ENCODE measurements at regions not wholly inside any gene's neighbourhood (a gene's known extent, or its start where the extent isn't known, plus 50 kb on each side); places are given as distances from the start of the nearest gene placed in this dataset.

DNA sequence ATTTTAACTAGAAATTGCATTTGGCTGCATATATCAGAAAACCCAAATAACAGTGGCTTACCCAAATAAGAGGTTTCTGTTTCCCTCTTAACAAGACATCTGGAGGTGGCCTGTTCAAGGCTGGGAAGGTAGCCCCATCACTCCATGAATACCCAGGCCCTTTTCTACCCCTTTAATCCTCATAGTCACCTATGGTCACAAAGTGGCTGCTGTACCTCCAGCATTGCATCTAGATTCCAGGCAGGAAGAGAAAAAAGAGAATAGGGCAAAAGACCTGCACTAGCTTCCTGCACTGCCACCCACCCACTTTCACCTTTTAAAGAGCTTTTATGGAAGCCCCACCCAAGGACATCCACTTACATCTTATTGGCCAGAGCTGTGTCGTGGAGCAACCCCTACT, 124.0 kb upstream of the NCOR2 start:
- ChIA-PET CTCF (no interaction called here), POLR2A (no interaction called here)

DNA sequence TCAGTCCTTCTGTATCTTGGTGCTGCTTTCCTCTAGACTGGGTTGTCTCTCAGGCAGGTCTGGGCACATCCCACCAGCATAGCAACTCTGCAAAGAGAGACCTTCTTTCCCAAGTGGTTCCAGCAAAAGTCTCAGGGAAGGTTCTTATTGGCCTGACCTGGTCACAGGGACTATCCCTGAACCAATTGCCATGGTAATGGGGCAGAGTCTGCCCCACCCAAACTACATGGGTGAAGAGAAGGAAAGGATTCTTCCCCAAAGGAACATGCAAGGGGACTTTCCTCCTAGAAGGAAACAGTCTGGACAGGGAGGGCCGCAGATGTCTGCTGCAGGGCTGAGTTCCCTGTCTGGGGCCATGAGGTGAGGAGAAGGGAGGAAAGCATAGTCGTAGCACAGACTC, 122.2 kb upstream of the NCOR2 start:
- ChIA-PET CTCF (no interaction called here), POLR2A (no interaction called here)

DNA sequence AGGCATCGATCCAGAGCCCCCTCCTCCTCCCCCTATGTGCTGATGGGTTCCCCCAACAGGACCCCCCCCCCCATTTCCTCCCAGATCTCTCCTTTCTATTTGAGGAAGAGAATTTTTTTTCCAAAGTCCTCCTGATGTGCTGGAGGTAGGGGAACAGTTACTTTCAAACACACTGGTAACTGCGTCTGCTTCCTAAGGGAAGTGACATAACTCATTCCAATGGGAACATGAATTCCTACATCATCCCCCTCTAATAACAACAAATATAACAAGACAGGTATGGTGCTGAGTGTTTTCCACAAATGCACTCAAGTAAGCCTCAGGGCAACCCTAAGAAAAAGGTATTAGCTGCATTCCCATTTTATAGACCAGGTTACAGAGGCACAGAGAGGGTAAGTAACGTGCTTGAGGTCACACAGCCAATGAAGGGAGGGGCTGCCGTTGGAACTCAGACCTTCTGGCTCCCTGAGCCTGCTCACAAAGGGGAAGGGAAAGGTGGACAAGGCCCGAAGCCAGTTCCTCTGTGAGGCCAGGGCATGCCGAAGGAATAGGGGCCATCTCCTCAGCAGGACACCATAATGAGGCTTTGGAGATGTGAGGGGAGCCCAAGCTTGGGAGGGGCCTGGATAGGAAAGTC, 121.1 kb upstream of the NCOR2 start:
- ChIA-PET CTCF (interaction anchor here (1.1 kb wide), 1 partner anchor 8 kb away, joined by 4 read pairs; no protein-coding TSS in a partner anchor), POLR2A (no interaction called here)

DNA sequence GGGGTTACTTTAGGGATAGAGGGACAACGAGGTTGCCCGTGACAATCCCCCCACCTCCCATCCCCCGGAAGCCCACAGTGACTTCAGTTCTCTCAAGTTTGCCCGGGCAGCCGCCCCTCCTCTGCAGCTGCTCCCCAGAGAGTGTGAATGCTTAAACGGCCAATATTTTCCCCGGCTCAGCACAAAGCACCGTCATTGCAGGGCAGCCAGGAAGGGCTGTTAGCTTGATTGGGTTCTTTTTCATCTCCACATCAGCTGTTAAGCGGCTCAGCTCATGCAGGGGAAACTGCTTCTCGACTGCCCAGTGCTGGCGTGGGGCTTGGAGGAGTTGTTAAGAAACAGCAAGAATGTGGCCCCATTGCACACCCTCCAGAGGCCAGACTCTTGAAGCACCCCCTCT, 120.5 kb upstream of the NCOR2 start:
- CTCF ChIA-PET, result interaction anchor here (0.6 to 1.1 kb wide), 3 partner anchors 8 to 216 kb away, joined by 3 to 4 read pairs (median 3); no protein-coding TSS in a partner anchor
- POLR2A ChIA-PET, result no interaction called here

DNA sequence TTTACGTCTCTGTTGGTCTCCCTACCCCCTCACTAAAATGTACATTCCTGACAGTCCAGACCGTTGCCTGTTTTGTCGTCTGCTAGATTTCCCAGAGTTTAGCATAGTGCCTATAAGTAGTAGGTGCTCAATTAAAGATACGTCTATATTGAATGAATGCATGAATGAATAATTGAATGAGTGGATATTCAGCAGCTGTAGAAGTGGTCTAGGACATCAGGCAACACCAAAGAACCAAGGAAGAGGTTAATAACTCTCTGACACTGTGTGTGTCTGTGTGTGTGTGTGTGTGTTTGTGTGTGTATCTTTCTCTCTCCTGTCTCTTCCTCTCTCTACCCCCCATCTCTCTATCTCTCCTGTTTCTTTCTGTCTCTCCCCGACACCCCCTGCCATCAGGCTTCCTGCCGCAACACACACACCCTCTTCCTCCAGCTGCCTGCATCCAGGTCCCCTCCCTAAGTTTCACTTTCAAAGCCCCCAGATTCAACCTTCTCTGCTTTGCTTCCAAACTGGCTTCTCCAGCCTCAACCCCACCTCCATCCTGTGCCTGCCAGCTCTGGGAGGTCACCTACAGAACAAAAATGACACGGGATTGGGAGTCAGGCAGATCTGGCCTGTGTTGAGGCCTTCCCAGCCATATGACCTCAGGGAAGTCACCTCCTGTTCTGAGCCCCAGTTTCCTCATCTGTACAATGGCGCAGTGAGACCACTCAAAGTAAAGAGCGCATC, 119.9 kb upstream of the NCOR2 start:
- ChIA-PET POLR2A (no interaction called here), CTCF (interaction anchor here (0.6 to 1.5 kb wide), 4 partner anchors 9 to 215 kb away, joined by 3 to 4 read pairs (median 4); no protein-coding TSS in a partner anchor)

DNA sequence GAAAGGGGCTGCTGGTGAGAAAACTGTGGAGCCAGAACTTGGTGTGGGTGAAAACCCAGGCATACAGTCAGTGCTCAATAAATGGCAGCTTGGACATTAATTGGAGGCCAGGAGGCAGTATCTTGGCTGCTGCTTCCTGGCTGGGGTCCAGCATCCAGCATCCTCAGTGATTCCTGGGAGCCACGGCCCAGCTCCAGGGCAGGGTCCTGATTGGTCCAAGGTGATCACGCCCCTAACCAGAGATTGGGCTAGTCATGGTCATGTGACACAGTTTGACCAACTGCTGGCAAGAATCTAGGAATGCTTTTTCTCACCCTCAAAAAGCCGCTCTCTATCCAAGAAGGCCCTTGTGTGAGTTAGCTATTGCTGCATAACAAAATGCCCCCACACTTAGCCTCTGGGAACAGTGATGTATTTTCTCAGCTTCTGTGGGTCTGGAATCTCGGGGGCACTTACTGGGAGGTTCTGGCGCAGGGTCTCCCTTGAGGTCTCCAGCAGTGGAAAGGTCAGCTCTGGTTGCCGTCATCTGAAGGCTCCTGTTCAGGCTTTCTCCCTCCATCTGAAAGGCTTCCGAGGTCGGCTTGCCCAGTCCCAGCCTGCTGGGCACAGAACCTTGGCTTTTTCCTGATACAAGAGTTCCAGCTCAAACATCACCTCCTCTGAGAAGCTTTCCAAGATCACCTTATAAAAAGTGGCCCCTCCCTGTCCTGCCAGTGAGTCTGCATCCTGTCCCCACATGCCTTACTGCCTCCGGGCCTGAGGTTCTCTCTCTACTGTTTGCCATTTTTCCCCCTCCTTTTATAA, 119.2 kb upstream of the NCOR2 start:
- POLR2A ChIA-PET, result no interaction called here
- CTCF ChIA-PET, result interaction anchor here (1.5 kb wide), 1 partner anchor 85 kb away, joined by 4 read pairs; no protein-coding TSS in a partner anchor

DNA sequence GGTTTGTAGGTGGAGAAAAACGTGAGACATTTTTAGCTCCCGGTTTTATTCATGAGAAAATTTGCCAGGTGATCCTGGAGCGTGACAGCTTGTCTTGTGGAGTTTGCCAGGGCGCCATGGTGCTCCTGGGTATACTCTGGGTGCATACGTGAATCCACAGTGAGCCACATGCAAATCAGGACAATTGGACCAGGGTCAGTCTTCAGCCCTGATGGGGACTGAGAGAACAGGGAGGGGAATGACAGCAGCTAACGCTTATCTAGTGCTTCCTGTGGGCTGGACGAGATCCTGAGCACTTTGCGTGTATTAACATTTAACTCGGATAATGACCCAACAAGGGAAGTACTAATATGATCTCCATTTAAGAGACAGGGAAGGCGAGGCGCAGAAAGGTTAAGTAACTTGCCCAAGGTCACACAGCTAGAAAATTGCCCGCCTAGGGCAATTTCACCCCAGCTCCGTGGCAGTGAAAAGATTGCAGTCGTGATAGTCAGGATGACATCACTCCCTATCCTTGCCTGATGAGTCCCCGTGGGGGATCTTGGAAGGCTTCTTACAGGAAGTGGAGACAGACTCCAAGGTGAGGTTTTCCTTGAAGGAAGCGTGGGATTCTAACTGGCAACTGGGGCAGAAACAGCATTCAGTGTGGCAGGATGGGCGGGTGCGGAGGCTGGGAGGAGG, 118.4 kb upstream of the NCOR2 start:
- POLR2A ChIA-PET, result no interaction called here
- CTCF ChIA-PET, result interaction anchor here (1.5 kb wide), 1 partner anchor 86 kb away, joined by 4 read pairs; no protein-coding TSS in a partner anchor

DNA sequence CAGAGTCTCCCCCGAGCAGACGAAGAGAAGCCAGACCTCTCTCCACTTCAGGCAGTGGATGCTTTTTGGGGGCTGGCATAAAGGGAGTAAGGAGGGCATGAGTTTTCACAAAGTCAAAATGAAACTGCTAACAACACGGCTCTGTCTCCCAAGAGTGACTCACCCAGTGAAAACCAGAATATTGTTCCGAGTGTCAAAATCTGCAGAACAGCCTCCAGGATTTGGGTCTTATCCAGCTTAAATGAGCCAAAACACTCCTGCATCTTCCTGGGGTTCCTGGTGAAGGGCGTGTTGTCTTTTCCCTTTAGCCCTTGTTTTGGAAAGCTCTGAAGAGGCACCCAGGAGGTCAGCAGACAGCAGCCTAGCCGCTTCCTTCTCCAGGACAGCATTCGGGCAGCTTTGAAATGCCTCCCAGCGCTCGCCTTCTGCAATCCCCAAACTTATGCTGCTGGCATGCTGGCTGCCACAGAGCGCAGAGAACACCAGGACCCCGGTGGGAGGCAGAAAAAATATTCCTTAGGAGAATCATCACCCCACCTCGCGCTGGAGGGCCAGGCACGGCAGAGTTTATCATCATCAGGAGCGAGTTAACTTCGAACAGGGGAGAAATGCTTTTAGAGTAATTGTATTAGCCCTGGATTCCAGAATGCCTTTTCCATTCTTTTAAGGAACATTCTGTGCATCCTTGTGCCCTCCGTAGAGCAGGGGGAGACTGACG, 117.7 kb upstream of the NCOR2 start:
- ChIA-PET CTCF (interaction anchor here (0.6 to 1.5 kb wide), 2 partner anchors 63 to 87 kb away, joined by 3 to 4 read pairs; no protein-coding TSS in a partner anchor), POLR2A (no interaction called here)

DNA sequence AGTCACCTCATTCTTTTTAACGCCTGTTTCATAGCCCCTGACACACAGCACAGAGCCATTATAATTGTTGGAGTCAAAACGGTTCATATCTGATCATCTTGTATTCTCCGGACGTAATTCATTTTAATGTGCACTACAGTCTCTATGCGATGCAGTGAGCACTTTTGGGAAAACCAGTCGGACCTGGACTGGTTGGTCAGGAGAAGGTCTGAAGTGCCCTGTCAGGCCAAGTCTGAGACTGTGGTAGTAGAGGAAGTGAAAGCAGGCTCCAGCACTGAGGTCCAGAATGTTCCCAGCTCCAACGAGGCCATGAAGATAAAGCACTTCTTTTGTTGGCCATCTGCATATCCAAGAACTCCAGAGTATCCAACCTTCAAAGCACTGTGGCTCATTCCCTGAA, 117.1 kb upstream of the NCOR2 start:
- CTCF ChIA-PET, result interaction anchor here (0.6 kb wide), 1 partner anchor 64 kb away, joined by 3 read pairs; no protein-coding TSS in a partner anchor
- POLR2A ChIA-PET, result no interaction called here

DNA sequence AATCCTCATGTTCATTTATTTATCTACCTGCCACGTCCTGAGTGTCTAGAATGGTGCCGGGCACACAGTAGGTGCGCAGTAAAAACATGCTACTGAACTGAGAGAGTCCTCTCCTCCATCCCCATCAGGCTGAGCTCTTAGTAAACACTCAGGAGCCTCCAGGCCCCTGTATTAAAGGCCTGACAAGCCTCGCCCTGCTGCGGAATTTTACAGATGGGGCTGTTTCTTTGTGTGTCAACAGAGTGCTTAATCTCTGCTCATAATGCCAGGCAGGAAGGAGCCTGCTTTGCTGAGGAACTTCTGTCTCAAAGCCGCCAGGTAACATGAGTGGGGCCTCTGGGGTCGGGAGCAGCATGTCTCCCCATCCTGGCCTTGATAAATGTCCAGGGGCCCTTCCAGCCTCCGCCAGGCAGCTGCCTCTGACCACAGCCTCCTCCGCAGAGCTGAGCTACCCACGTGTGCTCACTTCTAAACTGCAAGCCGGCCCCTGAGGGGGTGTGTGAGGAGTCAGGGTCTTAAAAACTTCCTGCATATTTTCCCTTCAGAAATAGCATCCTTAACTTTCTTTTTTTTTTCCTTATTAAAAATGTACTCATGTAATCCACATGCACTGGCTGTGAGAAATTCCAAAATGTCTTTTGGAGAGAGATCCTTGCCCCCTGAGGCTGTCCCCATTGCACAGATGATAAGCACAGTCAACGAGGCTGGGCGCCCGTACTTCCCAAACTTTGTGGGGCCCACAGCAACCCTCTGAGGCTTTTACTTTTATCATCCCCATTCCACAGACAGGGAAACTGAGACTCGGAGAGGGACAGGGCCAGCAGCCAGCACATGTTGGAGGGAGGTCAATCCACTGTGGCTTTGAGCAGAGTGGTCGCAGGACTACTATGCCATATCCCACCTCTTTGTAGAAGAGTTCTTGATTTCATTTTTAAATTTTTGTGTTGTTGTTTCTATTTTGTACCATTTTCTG, 116.0 kb upstream of the NCOR2 start:
- CTCF ChIA-PET, result no interaction called here
- POLR2A ChIA-PET, result no interaction called here

DNA sequence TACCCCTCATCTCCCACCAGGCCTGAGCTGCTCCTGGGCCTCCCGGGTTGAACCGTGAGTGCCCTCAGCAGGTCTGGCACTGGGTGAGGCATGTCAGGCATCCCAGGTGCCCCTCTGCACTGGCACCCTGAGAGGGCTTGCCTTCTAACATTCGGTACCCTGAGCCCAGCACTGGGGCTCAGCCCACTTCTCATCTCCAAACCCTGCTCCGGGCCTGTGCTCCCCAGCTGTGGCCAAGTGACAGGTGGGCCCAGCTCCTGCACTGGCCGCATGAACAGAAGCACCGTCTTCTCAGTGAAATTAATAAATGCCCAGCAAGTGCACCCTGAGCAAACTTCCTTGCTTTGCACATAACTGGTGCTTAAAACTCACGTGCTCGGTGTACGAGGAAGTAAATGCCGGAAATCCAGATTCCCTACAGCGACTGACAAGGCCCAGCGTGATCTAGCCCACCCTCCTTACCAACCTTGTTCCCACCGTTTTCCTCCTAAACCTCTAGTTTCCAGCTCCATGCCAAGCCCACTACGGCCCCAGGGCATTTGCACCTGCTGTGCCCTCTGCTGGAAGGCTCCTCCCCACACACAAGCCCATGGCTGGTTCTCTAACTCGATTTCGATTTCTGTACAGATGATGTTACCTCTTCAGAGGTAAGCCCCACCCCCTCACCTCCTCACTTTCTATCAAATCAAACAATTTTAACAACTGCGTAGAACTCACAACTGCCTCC, 115.2 kb upstream of the NCOR2 start:
- ChIA-PET POLR2A (no interaction called here), CTCF (no interaction called here)

DNA sequence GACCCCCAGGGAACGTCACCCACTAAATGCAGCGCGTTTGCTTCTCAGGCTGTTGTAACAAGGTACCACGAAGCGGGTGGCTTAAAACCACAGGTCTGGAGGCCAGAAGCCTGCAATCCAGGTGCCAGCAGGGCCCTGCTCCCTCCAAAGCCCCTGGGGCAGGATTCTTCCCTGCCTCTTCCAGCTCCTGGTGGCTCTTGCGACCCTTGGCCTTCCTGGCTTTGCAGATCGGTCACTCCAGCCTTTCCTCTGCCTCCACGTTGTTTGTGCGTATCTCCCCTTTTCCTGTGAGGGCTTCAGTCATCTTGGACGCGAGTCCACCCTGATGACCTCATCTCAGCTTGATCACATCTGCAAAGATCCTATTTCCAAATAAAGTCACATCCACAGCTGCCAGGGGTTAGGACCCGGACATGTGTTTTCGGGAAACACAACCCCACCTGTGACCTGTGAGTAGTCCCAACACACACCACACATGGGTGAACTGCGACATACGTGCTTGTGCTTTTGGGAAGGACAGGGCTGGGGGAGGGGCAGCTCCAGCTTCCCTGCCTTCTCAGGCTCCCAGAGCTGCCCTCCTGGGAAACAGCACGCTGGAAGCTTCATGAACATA, 114.5 kb upstream of the NCOR2 start:
- ChIA-PET CTCF (no interaction called here), POLR2A (no interaction called here)

DNA sequence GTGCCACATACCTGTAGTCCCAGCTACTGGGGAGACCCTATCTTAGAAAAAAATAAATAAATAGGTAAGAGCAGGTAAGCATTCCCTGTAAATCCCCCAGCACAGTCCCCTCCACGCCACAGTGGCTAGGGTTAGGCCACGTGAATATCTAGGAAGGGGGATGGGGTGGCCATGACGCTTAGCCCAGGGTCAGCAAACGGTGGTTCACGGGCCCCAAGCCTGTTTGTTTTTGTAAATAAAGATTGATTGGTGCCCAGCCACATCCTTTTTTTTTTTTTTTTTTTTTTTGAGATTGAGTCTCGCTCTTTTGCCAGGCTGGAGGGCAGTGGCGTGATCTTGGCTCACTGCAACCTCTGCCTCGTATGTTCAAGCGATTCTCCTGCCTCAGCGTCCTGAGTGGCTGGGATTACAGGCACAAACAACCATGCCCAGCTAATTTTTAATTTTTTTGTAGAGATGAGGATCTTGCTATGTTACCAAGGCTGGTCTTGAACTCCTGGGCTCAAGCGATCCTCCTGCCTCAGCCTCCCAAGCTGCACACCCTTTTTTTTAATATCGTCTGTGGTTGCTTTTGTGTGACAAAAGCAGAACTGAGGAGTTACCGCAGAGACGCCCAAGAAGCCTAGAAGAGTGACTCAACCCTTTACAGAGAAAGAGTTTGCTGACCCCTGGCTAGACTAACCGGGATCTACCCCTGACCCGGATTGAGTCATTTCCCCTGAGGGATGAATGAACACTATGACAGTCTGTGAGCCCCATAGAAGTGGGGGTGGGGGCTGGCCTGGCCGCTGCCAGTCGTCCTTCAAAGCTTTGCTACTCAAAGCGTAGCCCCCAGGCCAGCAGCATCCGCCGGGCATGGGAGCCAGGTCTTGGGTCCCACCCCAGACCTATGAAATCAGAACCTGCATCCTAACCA, 113.7 kb upstream of the NCOR2 start:
- CTCF ChIA-PET, result no interaction called here
- POLR2A ChIA-PET, result no interaction called here

DNA sequence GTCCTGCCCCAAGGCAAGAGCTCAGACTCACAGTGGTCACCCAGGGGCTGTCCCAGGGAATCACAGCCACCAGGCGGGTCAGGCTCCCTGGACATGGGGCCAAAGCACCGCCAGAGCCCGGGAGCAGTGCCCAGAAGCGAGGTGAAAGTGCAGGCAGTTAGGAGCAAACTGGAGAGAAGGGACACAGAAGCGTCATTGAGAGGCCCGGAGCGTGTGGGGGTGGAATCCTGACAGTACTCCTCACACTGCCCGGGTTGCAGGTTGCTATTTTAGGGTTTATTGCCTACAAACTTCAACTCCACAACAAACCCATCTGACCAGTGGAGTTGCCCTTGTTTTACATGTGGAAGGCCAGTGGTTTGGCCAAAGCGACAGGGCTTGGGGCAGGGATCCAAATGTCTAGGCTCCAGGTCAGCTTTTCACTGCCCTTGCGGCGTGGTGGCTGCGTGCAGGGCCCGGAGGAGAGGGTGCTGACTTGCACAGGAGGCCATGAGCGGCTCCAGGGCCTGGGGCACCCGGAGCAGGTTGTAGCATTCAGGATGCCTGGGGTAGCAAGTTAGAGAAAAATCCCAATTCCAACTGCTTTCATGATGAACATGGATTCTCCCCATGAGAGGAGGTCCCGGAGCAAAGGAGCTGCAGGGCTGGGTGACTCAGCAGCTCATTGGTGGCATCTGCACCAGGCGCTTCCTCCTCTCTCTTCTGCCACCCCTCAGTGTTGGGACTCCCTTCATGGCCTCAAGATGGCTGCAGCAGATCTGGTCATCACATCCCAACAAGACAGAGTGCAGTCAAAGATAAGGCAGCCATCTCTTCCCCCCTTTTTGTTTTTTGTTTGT, 112.3 kb upstream of the NCOR2 start:
- POLR2A ChIA-PET, result no interaction called here
- CTCF ChIA-PET, result no interaction called here

DNA sequence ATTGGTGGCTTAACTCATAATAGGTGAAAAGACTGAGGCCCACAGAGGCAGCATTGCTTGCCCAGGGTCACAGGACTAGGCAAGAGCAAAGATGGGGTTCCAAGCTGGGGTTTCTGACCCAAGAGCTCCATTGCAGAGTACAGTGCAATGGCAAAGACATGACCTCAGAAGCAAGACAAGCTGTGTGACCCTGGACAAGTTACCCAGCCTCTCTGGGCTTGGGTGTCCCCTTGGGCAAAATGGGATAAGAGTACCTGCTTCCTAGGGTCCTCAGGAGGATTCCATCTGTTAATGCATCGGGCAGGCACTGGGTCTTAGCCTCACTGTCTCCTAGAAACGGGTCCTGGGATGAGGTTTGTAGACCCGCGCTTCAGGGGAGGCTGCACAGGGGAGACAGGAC, 111.6 kb upstream of the NCOR2 start:
- ChIA-PET POLR2A (interaction anchor here (0.6 kb wide), 1 partner anchor 479 kb away, joined by 4 read pairs; no protein-coding TSS in a partner anchor), CTCF (no interaction called here)
